ENCODE measurements at regions not wholly inside any gene's neighbourhood (a gene's known extent, or its start where the extent isn't known, plus 50 kb on each side); places are given as distances from the start of the nearest gene placed in this dataset.

DNA sequence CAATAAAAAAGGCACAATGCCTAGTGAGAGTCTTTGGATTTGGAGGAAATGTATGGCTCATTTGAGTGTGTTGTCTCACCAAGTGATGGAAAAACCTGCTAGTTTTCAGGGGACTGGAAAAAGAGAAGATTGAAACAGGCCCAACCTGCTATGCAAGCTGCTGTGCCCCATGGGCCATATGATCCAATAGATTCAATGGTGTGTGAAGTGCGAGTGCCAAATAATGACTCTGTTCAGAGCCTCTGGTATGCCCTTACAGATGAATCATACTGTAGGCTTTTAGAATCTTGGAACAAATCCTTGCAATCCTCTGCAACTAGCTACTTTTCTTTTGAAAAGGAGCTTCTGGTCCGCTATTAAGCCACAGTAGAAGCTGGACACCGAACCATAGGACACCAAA lies 529.8 kb upstream of the CNTNAP5 start:
- in situ Hi-C loops (cut with MboI) (no loop called here), intact Hi-C loops (cut with micrococcal nuclease; ENCODE audit: unreplicated experiment) (no loop called here)
- Histone ChIP-seq H3K36me3 (ENCODE audit: control insufficient read depth in 2 of 2, insufficient read depth in 2 of 2, low read length in 1 of 2) (no peaks in the 10 kb centered on the region), H2AFZ (ENCODE audit: control insufficient read depth, low read depth, low read length) (no peak overlapping the region), H3K27ac (ENCODE audit: control insufficient read depth, insufficient read depth) (no peak overlapping the region), H3K4me1 (ENCODE audit: control insufficient read depth, insufficient read depth, low read length) (no peaks in the 10 kb centered on the region), H3K9ac (ENCODE audit: control insufficient read depth, insufficient read depth, low read length) (no peak overlapping the region), H4K20me1 (ENCODE audit: control insufficient read depth, insufficient read depth) (no peaks in the 10 kb centered on the region), H3K27me3 (replicated peaks in 1 of 2; ENCODE audit: control insufficient read depth in 2 of 2, insufficient read depth in 2 of 2, low read length in 1 of 2) (no peaks in the 10 kb centered on the region), H3K4me2 (ENCODE audit: control insufficient read depth, insufficient read depth) (no peak overlapping the region), H3K9me3 (replicated peaks; ENCODE audit: control insufficient read depth, insufficient read depth, low read length) (no peaks in the 10 kb centered on the region), H3K79me2 (ENCODE audit: control insufficient read depth, insufficient read depth, low read length) (no peaks in the 10 kb centered on the region), H3K4me3 (no peak overlapping the region)
- ChIA-PET SMC1A (ENCODE audit: uncharacterized antibody, unreplicated experiment) (no interaction called here), RAD21 (ENCODE audit: unreplicated experiment) (no interaction called here), POLR2A (no interaction called here), CTCF (no interaction called here)
- FAIRE-seq (no peak), ATAC-seq (no peak), DNase-seq (ENCODE audit: low read depth, low spot score) (no peak)
- no peak for TF ChIP-seq SREBF2 (IDR thresholded peaks at IDR 0.05; ENCODE audit: low read length)
- TF ChIP-seq CBFB (IDR thresholded peaks at IDR 0.05; ENCODE audit: low read depth): no peak
- TF ChIP-seq, protein P1, sequence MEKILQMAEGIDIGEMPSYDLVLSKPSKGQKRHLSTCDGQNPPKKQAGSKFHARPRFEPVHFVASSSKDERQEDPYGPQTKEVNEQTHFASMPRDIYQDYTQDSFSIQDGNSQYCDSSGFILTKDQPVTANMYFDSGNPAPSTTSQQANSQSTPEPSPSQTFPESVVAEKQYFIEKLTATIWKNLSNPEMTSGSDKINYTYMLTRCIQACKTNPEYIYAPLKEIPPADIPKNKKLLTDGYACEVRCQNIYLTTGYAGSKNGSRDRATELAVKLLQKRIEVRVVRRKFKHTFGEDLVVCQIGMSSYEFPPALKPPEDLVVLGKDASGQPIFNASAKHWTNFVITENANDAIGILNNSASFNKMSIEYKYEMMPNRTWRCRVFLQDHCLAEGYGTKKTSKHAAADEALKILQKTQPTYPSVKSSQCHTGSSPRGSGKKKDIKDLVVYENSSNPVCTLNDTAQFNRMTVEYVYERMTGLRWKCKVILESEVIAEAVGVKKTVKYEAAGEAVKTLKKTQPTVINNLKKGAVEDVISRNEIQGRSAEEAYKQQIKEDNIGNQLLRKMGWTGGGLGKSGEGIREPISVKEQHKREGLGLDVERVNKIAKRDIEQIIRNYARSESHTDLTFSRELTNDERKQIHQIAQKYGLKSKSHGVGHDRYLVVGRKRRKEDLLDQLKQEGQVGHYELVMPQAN (conservative IDR thresholded peaks at IDR 0.05): no peak
- TF ChIP-seq CHD1 (IDR thresholded peaks at IDR 0.05; ENCODE audit: low read depth, low read length): no peak
- TF ChIP-seq IKZF1 (conservative IDR thresholded peaks at IDR 0.05): no peak
- TF ChIP-seq, protein P2, sequence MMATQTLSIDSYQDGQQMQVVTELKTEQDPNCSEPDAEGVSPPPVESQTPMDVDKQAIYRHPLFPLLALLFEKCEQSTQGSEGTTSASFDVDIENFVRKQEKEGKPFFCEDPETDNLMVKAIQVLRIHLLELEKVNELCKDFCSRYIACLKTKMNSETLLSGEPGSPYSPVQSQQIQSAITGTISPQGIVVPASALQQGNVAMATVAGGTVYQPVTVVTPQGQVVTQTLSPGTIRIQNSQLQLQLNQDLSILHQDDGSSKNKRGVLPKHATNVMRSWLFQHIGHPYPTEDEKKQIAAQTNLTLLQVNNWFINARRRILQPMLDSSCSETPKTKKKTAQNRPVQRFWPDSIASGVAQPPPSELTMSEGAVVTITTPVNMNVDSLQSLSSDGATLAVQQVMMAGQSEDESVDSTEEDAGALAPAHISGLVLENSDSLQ (IDR thresholded peaks at IDR 0.05): no peak
- no peak for TF ChIP-seq HDAC2 (IDR thresholded peaks at IDR 0.05)
- no TSS peak for BruUV-seq (replicated peaks)
- WGBS (ENCODE audit: insufficient coverage, insufficient replicate concordance, low lambda C conversion rate, missing lambda C conversion rate): 24% methylated on average over 3 of the region's 3 CpGs
